ENCODE measurements at regions not wholly inside any gene's neighbourhood (a gene's known extent, or its start where the extent isn't known, plus 50 kb on each side); places are given as distances from the start of the nearest gene placed in this dataset.

DNA sequence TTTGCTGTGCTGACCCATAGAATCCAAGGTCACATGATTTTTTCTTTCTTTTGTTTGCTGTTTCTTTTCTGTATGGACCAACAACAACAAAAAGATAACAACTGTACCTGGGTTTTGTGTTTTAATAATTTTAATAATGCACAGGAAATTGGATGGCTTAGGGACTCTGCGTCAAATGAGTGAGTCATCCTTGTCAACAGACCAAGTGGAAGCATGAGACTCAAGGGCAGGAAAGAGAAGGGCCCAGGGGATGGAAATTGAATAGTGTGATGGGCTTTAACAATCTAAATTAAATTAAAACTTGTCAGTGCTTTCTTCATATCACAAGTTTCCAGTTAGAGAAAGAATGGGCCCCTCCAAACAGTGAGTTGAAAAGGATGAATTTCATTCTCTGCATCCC, 413.0 kb downstream of the PREX1 start:
- TF ChIP-seq, protein P1, sequence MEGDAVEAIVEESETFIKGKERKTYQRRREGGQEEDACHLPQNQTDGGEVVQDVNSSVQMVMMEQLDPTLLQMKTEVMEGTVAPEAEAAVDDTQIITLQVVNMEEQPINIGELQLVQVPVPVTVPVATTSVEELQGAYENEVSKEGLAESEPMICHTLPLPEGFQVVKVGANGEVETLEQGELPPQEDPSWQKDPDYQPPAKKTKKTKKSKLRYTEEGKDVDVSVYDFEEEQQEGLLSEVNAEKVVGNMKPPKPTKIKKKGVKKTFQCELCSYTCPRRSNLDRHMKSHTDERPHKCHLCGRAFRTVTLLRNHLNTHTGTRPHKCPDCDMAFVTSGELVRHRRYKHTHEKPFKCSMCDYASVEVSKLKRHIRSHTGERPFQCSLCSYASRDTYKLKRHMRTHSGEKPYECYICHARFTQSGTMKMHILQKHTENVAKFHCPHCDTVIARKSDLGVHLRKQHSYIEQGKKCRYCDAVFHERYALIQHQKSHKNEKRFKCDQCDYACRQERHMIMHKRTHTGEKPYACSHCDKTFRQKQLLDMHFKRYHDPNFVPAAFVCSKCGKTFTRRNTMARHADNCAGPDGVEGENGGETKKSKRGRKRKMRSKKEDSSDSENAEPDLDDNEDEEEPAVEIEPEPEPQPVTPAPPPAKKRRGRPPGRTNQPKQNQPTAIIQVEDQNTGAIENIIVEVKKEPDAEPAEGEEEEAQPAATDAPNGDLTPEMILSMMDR (conservative IDR thresholded peaks at IDR 0.05) = no peak
- TF ChIP-seq EZH2 (IDR thresholded peaks at IDR 0.05; ENCODE audit: low read depth) = no peak
